ENCODE measurements at regions not wholly inside any gene's neighbourhood (a gene's known extent, or its start where the extent isn't known, plus 50 kb on each side); places are given as distances from the start of the nearest gene placed in this dataset.

DNA sequence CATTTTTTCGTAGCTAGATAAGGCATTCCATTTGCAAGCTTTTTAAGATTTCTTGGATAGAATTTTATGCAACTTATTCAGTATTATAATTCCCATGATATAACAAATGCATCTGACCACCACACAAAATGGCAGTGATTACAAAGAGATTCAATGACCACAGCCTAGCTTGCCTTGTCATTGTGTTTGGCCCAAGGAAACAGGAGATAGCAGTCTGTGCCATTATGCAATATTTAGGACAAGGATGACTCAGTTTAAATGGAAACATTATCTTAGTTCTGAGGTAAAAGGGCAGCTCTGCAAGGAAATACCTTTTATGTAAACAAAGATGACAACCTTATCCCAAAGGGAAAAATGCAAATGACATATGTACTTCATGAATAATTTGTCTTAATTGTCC, 89.8 kb downstream of the NUDT12 start:
- no peak for TF ChIP-seq CTCF (conservative IDR thresholded peaks at IDR 0.05; ENCODE audit: low read length)
- no peak for TF ChIP-seq EZH2phosphoT487 (IDR thresholded peaks at IDR 0.05; ENCODE audit: borderline replicate concordance)

All from Loucy (cell line).